ENCODE measurements at regions not wholly inside any gene's neighbourhood (a gene's known extent, or its start where the extent isn't known, plus 50 kb on each side); places are given as distances from the start of the nearest gene placed in this dataset.

GRCh38 chr3:102972350-102972749, 537.5 kb downstream of the ZPLD1 start:
- no peaks in the 10 kb centered on the region for H3K27me3 ChIP-seq
- no peak overlapping the region for H3K4me3 ChIP-seq (replicated peaks in 1 of 3)
- no peaks in the 10 kb centered on the region for H3K9me3 ChIP-seq
- intact Hi-C loops (cut with DNase I): no loop called here
- no peak for DNase-seq
- no peak for TF ChIP-seq CTCF (IDR thresholded peaks at IDR 0.05)
- TF ChIP-seq POLR2A (IDR thresholded peaks at IDR 0.05): no peak
- H3K36me3 ChIP-seq: no peaks in the 10 kb centered on the region
- H3K4me1 ChIP-seq: no peaks in the 10 kb centered on the region
- H3K27ac ChIP-seq: no peak overlapping the region

- H3K4me1 ChIP-seq: no peaks in the 10 kb centered on the region
- no peak for TF ChIP-seq CTCF (IDR thresholded peaks at IDR 0.05)
- TF ChIP-seq POLR2A (IDR thresholded peaks at IDR 0.05): no peak
- intact Hi-C loops (cut with DNase I): no loop called here
- DNase-seq: no peak
- no peaks in the 10 kb centered on the region for H3K36me3 ChIP-seq
- H3K27ac ChIP-seq: no peak overlapping the region
- 84% methylated on average over 2 of the region's 2 CpGs for WGBS, 2 donors
- no peak overlapping the region for H3K4me3 ChIP-seq (replicated peaks in 1 of 3)
- H3K9me3 ChIP-seq: no peaks in the 10 kb centered on the region
- no peaks in the 10 kb centered on the region for H3K27me3 ChIP-seq
Measured at GRCh38 chr3:102974333-102974732, 539.5 kb downstream of the ZPLD1 start.

DNA sequence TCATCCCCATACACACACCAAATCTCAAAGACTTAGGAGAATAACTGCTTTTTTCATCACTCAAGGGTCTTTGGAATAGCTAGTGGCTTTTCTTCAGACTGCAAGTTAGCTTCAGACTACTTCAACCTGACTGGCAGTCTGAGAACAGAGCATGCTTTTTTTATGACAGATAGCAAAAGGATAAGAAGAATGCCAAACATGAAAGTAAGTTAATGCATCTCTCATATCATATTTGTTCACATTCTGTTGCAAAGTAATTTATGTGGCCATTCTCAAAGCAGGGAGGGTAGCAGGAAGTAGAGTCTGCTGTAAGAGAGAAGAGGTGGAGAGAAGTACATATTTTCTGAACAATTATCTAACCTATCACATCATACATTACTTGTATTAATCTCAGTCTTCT, 544.4 kb downstream of the ZPLD1 start:
- no peaks in the 10 kb centered on the region for H3K27me3 ChIP-seq
- DNase-seq: no peak
- H3K36me3 ChIP-seq: no peaks in the 10 kb centered on the region
- no peak overlapping the region for H3K4me3 ChIP-seq (replicated peaks in 1 of 3)
- no peaks in the 10 kb centered on the region for H3K9me3 ChIP-seq
- TF ChIP-seq CTCF (IDR thresholded peaks at IDR 0.05) (no peak), POLR2A (IDR thresholded peaks at IDR 0.05) (no peak)
- no peaks in the 10 kb centered on the region for H3K4me1 ChIP-seq
- no peak overlapping the region for H3K27ac ChIP-seq
- intact Hi-C loops (cut with DNase I): no loop called here

- Histone ChIP-seq H3K27me3 (no peaks in the 10 kb centered on the region), H3K9me3 (no peaks in the 10 kb centered on the region), H3K36me3 (no peaks in the 10 kb centered on the region), H3K4me3 (replicated peaks in 1 of 3) (no peak overlapping the region), H3K27ac (no peak overlapping the region), H3K4me1 (no peaks in the 10 kb centered on the region)
- intact Hi-C loops (cut with DNase I): no loop called here
- DNase-seq: peak; percentile 8 to 13
- TF ChIP-seq POLR2A (IDR thresholded peaks at IDR 0.05) (no peak), CTCF (IDR thresholded peaks at IDR 0.05) (no peak)
- WGBS, 2 donors: 42 to 50% methylated on average over 3 to 4 of the region's 4 CpGs
Measured at GRCh38 chr3:102979682-102980354, 545.0 kb downstream of the ZPLD1 start.

DNA sequence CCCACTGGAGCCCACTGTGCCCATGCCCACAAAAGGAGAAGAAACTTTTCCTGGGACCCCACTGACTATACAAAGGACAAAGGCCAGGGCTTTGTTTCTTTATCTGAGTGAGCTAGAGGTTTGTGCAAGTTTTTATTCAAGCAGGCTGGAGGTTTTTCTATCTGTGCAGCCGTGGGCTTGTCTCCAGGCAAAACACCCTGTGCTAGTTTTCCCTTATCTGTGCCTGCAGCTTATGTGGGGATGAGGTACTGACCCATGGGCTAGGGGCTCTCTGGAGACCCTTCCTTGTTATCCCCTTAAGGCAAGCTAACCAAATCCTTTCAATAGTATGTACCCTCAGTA, 545.5 kb downstream of the ZPLD1 start:
- no peak for DNase-seq
- H3K27ac ChIP-seq: no peak overlapping the region
- intact Hi-C loops (cut with DNase I): no loop called here
- H3K4me3 ChIP-seq (replicated peaks in 1 of 3): no peak overlapping the region
- no peaks in the 10 kb centered on the region for H3K4me1 ChIP-seq
- H3K27me3 ChIP-seq: no peaks in the 10 kb centered on the region
- 43 to 53% methylated on average over 1 of the region's 1 CpG for WGBS, 2 donors
- H3K9me3 ChIP-seq: no peaks in the 10 kb centered on the region
- no peak for TF ChIP-seq POLR2A (IDR thresholded peaks at IDR 0.05)
- TF ChIP-seq CTCF (IDR thresholded peaks at IDR 0.05): no peak
- H3K36me3 ChIP-seq: no peaks in the 10 kb centered on the region
